ENCODE measurements at regions not wholly inside any gene's neighbourhood (a gene's known extent, or its start where the extent isn't known, plus 50 kb on each side); places are given as distances from the start of the nearest gene placed in this dataset.

- no peak overlapping the region for H3K27ac ChIP-seq
- H3K9me2 ChIP-seq (replicated peaks; ENCODE audit: insufficient read depth), result no peaks in the 10 kb centered on the region
- H2AFZ ChIP-seq, result no peak overlapping the region
- H3K27me3 ChIP-seq, result no peaks in the 10 kb centered on the region
- no peaks in the 10 kb centered on the region for H4K20me1 ChIP-seq (ENCODE audit: insufficient read depth, poor library complexity, severe bottlenecking)
- H3K79me2 ChIP-seq, result no peaks in the 10 kb centered on the region
- no peaks in the 10 kb centered on the region for H3K4me1 ChIP-seq (ENCODE audit: insufficient read depth)
- TF ChIP-seq EZH2phosphoT487 (IDR thresholded peaks at IDR 0.05; ENCODE audit: low read depth, severe bottlenecking, unreplicated experiment) (no peak), EZH2 (IDR thresholded peaks at IDR 0.05; ENCODE audit: borderline replicate concordance) (no peak), CTCF (IDR thresholded peaks at IDR 0.05; ENCODE audit: poor library complexity) (no peak)
- DNase-seq (ENCODE audit: low spot score), result no peak
- no peaks in the 10 kb centered on the region for H3K9me3 ChIP-seq (ENCODE audit: low read depth)
- H3K4me2 ChIP-seq, result no peak overlapping the region
- no peaks in the 10 kb centered on the region for H3K36me3 ChIP-seq (replicated peaks; ENCODE audit: insufficient read depth, low read depth)
- no peak overlapping the region for H3K4me3 ChIP-seq
Measured at GRCh38 chr4:34202154-34202553, 2042.2 kb downstream of the ARAP2 start.

DNA sequence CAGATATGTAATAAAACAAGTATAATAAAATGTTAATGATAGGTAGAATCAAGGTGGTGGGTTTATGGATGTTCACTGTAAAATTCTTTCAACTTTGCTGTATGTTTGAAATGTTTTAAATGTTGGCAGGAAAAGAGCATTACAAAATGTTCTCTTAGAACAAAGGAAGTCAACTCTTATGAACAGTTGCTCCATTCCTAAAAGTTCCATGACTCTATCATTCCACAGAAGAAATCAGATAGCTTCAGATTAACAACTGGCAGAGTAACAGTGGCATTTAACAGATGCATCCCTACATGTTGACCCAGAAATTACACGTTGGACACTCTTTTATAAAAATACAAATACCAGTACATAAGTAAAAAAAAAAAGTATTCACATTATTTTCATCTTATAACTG lies 2023.7 kb downstream of the ARAP2 start:
- no peaks in the 10 kb centered on the region for H3K27me3 ChIP-seq
- no peaks in the 10 kb centered on the region for H3K4me1 ChIP-seq (ENCODE audit: insufficient read depth)
- no peak overlapping the region for H3K27ac ChIP-seq
- no peaks in the 10 kb centered on the region for H3K9me3 ChIP-seq (ENCODE audit: low read depth)
- no peaks in the 10 kb centered on the region for H4K20me1 ChIP-seq (ENCODE audit: insufficient read depth, poor library complexity, severe bottlenecking)
- no peak overlapping the region for H3K4me2 ChIP-seq
- no peaks in the 10 kb centered on the region for H3K36me3 ChIP-seq (replicated peaks; ENCODE audit: insufficient read depth, low read depth)
- no peak for DNase-seq (ENCODE audit: low spot score)
- no peak for TF ChIP-seq CTCF (IDR thresholded peaks at IDR 0.05; ENCODE audit: poor library complexity)
- H3K79me2 ChIP-seq, result no peaks in the 10 kb centered on the region
- no peak overlapping the region for H2AFZ ChIP-seq
- no peaks in the 10 kb centered on the region for H3K9me2 ChIP-seq (replicated peaks; ENCODE audit: insufficient read depth)
- WGBS (ENCODE audit: low lambda C conversion rate, missing lambda C conversion rate), result 82% methylated on average over 1 of the region's 1 CpG
- H3K4me3 ChIP-seq, result no peak overlapping the region

DNA sequence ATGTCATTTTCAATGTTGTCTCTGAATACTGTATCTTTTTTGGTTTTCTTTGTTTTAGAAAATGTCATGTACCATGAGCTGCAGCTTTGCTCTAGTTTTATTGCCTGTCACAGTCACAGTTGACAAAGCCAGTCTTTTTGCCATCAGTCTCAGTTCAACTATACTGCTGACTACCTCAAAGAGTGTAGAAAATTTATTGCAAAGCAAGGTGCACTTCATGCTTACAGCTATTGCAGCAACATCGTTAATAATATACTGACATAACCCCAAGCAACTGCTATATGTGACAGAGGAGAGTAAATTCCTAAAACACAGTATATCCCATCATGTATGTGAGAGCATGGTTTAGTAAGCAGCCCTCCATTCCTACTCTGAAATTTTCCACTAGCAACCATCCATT lies 2022.3 kb downstream of the ARAP2 start:
- Histone ChIP-seq H3K4me3 (no peak overlapping the region), H3K27me3 (no peaks in the 10 kb centered on the region), H4K20me1 (ENCODE audit: insufficient read depth, poor library complexity, severe bottlenecking) (no peaks in the 10 kb centered on the region), H3K9me3 (ENCODE audit: low read depth) (no peaks in the 10 kb centered on the region), H3K4me2 (no peak overlapping the region), H2AFZ (no peak overlapping the region), H3K79me2 (no peaks in the 10 kb centered on the region), H3K27ac (no peak overlapping the region), H3K36me3 (replicated peaks; ENCODE audit: insufficient read depth, low read depth) (no peaks in the 10 kb centered on the region), H3K9me2 (replicated peaks; ENCODE audit: insufficient read depth) (no peaks in the 10 kb centered on the region), H3K4me1 (ENCODE audit: insufficient read depth) (no peaks in the 10 kb centered on the region)
- WGBS (ENCODE audit: low lambda C conversion rate, missing lambda C conversion rate), result 64% methylated on average over 1 of the region's 1 CpG
- no peak for DNase-seq (ENCODE audit: low spot score)
- TF ChIP-seq CTCF (IDR thresholded peaks at IDR 0.05; ENCODE audit: poor library complexity) (no peak), EZH2 (IDR thresholded peaks at IDR 0.05; ENCODE audit: borderline replicate concordance) (no peak), EZH2phosphoT487 (IDR thresholded peaks at IDR 0.05; ENCODE audit: low read depth, severe bottlenecking, unreplicated experiment) (no peak)

GRCh38 chr4:34236118-34236517 lies 2008.2 kb downstream of the ARAP2 start:
- TF ChIP-seq EZH2phosphoT487 (IDR thresholded peaks at IDR 0.05; ENCODE audit: low read depth, severe bottlenecking, unreplicated experiment), result no peak
- TF ChIP-seq CTCF (IDR thresholded peaks at IDR 0.05; ENCODE audit: poor library complexity), result no peak
- TF ChIP-seq EZH2 (IDR thresholded peaks at IDR 0.05; ENCODE audit: borderline replicate concordance), result no peak
- Histone ChIP-seq H3K9me3 (ENCODE audit: low read depth) (no peaks in the 10 kb centered on the region), H3K4me3 (no peak overlapping the region), H3K79me2 (no peaks in the 10 kb centered on the region), H3K9me2 (replicated peaks; ENCODE audit: insufficient read depth) (no peaks in the 10 kb centered on the region), H2AFZ (no peak overlapping the region), H3K27me3 (no peaks in the 10 kb centered on the region), H4K20me1 (ENCODE audit: insufficient read depth, poor library complexity, severe bottlenecking) (no peaks in the 10 kb centered on the region), H3K4me1 (ENCODE audit: insufficient read depth) (no peaks in the 10 kb centered on the region), H3K36me3 (replicated peaks; ENCODE audit: insufficient read depth, low read depth) (no peaks in the 10 kb centered on the region), H3K27ac (no peak overlapping the region), H3K4me2 (no peak overlapping the region)
- DNase-seq (ENCODE audit: low spot score), result no peak
- 100% methylated on average over 1 of the region's 1 CpG for WGBS (ENCODE audit: low lambda C conversion rate, missing lambda C conversion rate)
